HG03196 (cell line): ENCODE measurements at regions not wholly inside any gene's neighbourhood (a gene's known extent, or its start where the extent isn't known, plus 50 kb on each side); places are given as distances from the start of the nearest gene placed in this dataset.

Experiments used
- ATAC-seq: cut with Tn5 transposase; IDR thresholded peaks from one replicate; pipeline ENCODE4 v1.9.1; 2021; ENCODE audit not compliant: unreplicated experiment

DNA sequence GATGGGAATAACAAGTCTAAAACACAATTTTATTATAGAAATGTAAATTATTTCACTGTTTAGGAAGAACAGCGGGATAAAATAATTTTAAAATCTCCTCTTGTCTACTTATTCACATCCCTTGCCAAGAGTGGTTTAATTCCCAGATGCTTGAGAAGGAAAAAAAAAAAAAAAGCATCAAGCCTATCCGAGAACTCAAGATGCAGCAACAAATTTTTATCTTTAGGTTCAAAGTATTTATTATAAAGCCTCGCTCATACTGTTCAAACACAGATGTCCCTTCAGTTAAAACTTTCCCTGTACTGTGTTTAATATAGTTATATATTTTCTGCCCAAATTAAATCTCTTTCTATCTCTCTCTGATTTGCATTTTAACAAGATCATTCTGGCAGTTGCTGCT, 1615.8 kb downstream of the PLA2G4A start:
- ATAC-seq = no peak

DNA sequence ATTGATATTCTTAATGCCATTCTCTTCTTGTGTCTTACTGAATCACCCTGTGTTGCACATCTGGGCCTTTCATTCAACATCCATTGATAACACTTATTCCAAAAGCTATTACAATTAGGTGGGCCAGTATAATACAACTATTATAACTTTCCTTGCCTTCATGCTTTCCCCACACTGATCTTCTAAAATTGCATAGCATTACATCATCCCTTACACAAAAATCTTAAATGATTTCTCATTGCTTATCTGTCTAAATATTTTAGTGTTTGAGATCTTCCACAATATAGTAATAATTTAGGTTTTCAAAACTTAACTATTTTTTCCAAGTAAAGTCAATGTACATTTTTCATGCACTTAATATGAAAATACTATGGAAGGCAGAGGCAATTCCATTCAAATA, 1634.1 kb downstream of the PLA2G4A start:
- no peak for ATAC-seq

DNA sequence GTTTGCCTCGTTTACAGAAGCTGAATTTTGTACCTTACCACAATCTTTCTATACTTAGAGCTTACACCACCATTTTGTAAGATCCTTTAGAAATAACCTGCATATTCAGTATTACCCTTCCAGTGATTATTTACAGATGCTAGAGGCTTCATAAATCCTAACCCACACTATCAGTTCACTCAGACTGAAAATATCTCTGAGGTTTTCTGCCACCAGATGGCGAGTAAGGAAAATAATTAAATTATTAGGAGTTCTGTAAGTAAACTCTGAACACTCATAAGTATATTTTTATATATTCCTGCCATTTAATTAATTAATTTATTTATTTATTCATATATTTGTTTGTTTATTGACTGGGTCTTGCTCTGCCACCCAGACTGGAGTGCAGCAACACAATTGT, 1635.2 kb downstream of the PLA2G4A start:
- ATAC-seq = no peak

DNA sequence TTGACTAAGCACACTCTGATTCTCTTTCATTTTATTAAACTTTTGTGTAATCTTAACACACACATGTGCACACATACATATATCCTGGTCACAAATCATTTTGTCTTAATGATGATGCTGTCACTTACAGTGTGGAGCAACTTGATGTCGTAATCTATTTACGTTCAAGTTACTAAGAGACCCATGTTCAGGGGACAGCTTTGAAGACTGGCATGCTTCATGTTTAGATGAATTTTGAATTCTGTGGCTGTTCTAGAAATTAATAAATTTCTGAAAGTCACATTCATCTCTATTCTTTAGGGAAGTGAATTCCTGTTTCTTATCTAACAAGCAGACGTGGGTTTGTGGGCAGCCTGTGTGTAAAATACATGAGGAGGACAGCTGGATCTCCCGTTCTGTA, 1637.8 kb downstream of the PLA2G4A start:
- no peak for ATAC-seq

DNA sequence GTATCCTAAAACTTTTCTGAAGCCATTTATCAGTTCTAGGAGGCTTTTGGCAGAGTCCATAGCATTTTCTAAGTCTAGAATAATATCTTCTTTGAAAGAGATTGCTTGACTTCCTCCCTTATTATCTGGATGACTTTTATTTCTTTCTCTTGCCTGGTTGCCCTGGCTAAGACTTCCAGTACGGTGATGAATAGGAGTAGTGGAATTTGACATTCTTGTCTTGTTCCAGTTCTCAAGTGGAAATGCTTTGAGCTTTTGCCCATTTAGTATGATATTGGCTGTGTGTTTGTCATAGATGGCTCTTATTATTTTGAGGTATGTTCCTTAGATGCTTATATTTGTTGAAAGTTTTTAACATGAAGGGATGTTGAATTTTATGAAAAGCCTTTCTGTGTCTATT, 1647.9 kb downstream of the PLA2G4A start:
- no peak for ATAC-seq

DNA sequence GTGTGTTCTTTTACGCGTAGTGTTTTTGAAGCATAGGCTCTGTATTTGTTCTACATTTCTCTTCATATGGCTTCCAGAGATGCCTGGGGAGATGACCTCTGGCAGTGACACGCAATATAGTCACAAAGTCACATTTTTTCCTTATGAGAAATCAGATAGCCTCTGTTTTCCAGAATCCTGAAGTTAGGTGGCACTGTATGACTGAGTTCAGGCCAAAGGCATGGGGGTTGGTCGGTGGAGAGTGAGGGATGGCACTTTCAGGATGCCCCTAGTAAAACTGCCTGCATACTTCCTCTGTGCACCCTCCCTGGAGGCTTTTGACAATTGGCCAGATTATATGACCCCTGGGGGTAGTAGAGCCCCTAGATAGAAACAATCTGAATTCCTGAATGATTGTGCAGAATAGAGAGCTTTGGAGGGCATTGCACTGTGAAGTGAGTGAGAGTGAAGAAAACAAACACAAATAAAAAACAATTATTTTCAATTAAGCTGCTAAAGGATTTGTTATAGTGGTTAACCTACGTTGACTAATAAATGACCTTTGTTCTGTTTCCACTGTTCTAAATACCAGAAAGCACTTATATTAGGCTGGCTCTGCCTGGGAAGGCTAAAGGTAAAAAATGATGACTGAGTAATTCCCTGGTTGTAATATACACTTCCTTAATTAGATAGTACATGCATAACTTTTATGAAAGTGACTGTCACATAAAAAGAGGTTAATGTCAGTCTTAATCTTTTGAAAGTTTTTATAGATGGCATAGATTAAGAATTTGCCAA, 1660.8 kb downstream of the PLA2G4A start:
- ATAC-seq = no peak

DNA sequence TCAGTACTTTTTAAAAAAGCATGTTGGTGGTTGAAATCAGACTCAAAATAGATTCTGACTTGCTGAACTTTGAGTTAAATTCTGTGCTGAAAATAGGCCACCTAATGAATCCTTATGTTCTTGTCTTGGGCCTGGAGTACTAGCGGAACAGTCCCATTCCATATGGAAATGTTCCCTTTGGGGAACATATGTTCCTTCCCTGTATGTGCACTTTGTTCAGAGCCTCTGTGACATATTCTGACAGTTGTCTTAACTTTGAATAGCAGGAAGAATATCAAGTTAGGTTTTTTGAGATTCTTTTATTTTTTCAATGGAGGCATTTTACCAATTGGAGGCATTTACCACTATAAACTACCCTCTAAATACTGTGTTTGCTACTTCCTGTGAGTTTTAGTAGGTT, 1667.8 kb downstream of the PLA2G4A start:
- no peak for ATAC-seq

DNA sequence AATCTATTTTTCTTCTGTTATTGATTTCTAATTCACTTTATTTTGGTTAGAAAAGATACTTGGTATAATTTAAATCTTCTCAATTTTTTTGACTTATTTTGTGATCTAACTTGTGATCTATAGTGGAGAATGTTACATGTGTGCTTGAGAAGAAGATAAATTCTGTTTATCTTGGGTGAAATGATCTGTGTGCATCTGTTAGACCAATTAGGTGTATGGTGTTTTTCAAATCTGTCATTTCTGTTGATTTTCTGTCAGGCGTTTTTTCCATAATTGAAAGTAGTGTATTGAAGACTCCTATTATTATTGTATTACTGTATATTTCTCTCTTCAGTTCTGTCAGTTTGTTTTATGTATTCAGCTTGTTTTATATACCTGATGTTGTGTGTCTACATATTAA, 1668.3 kb downstream of the PLA2G4A start:
- no peak for ATAC-seq

DNA sequence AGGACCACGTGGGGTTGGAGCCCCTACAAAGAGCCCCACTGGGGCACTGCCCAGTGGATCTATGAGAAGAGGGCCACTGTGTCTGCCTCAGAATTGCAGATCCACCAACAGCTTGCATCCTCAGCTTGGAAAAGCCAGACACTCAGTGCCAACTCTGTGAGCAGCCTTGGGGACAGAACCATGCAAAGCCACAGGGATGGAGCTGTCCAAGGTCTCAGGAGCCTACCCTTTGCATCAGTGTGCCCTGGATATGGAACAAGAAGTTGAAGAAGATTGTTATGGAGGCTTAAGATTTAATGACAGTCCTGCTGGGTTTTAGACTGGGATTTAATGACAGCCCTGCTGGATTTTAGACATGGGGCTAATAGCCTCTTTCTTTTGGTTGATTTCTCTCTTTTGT, 1670.9 kb downstream of the PLA2G4A start:
- no peak for ATAC-seq

DNA sequence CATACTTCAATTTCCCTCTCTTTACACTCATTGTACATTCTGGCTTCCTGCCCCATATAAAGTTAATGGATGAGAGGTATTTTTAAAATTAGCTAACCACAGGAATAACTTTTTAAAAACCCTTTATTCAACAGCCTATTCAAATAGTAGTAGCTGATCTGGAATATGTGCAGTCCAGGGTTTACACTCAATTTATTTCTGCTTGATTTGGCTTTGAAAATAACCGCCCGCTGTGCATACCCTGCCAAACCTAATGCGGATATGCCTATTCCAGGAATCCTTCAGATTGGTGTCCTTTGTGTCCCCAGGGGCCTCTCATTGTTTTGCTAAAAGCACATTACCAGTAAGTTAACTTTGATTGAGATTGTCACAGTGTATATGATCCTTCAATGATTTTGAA, 1686.2 kb downstream of the PLA2G4A start:
- ATAC-seq = no peak

DNA sequence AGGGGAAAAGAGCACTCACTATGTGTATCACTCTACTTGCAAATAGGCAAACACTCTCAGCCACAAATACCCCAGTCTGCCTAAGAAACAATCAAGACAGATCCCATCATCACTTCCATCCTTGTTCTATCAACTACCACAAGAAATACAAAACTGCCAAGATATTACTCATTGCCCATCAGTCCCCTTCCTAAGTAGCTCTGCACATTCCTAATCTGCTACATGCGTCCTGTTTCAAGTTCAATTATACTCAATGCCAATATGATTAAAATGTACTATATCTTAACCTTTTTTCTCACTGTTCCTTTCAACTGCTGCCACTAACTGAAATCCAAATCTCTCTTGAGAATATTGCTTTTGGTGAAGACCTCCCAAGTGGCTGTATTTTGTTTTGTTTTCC, 1688.4 kb downstream of the PLA2G4A start:
- ATAC-seq = no peak

DNA sequence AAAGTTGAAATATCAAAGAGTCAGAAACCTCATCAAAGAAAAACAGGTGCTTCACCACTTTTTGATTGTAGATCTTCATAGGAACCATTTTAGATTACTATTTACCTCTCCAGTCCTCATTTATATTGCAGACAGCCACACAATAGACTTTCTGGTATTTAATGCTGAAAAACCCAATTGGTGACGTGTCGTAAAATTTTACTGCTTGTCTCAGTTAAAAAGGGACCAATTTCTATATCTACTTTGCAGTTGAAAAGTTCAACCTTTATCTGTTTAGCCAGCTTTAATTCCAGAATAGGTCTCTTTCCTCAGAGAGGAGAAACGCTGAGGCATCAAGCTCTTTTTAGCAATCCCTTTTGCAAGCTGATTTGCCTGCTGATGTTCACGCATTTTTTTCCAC, 1722.4 kb downstream of the PLA2G4A start:
- ATAC-seq = no peak

DNA sequence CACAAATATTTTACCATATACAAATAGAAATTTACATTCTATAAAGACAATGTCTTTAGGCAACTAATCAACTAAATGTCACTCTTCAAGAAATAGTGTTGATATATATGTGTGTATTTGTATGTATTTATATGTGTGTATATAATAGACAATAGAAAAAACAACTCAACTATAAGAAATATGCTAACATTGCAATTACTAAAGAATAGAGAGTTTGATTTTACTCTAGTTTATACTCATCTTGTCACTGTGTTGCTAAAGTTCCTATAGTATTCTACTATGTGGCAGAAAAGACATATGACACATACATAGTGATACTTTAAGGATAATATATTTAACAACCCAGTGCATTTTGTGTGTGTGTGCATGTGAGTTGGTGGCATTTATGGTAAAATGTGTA, 1728.3 kb downstream of the PLA2G4A start:
- ATAC-seq = no peak

DNA sequence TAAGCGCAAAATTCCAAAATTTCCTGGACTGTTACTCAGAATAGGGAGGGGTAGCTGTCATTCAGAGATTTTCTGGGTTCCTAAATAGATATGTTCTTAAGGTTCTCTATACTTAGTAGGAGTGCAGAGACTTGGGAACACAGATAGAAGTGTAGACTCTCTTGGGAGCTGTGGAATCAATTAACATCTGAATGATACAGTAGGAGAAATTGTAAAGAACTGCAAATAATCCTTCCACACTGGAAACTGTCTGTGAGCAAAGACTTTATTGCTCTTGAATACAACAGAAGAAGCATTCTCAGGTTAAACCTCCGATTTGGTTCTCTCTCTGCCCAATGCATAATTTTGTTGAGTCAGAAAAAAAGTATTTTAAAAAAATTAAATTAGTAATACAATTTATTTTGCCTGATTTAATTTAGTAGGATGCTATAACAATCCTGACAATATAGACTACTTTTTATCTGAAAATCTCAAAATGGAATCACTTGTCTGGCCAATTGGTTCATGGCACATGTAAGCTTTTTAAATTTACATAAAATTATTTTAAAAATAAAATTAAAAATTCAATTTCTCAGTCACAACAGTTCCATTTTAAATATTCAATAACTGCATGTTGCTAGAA, 1754.3 kb downstream of the PLA2G4A start:
- ATAC-seq = no peak

DNA sequence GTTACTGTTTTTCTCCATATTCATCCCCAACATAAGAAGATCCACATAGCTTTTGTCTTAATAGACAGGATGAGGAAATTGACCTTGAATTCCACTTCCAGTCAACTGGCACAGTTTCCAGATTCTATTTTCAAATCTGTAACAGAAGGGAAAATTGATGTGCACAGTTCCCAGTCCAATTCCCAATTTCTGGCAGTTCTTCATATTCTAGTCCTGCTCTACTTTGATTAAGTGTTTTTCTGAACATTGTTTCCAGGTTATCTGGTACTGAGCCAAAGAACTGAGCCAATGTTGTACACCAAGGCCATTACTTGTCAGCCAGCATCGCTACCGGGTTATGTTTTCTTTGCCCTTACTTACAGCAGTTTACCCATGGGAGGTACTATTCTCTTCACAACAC, 1755.4 kb downstream of the PLA2G4A start:
- ATAC-seq = no peak

DNA sequence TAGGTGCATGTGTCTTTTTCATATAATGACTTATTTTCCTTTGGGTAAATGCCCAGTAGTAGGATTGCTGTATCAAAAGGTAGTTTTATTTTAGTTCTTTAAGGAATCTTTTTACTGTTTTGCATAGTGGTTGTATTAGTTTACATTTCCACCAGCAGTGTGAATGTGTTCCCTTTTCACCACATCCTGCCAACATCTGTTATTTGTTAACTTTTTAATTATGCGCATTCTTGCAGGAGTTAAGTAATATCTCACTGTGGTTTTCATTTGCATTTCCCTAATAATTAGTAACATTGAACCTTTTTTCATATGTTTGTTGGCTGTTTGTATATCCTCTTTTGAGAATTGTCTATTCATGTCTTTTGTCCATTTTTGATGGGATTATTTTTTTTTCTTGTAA, 1761.9 kb downstream of the PLA2G4A start:
- ATAC-seq = no peak

DNA sequence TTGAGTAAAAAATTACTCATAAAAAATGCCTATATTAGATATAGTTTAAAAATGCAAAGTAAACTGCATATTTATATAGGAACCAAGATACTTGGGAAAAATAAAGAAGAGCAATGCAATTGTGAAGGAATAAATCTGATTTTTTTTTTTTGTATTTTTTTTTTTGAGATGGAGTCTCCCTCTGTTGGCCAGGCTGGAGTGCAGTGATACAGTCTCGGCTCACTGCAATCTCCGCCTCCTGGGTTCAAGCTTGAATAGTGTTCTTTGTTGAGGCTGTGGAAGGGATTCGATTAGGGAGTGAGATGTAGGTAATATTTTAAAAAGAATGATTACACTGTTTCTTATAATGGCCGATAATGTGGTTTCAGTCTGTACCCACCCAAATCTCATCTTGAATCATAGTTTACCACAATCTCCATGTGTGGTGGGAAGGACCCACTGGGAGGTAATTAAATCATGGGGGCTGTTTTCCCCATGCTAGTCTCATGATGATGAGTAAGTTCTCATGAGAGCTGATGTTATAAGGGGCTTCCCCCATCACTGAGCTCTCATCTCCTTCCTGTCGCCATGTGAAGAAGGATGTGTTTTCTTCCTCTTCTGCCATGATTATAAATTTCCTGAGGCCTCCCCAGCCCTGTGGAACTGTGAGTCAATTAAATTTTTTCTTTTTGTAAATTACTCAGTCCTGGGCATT, 1765.9 kb downstream of the PLA2G4A start:
- no peak for ATAC-seq

DNA sequence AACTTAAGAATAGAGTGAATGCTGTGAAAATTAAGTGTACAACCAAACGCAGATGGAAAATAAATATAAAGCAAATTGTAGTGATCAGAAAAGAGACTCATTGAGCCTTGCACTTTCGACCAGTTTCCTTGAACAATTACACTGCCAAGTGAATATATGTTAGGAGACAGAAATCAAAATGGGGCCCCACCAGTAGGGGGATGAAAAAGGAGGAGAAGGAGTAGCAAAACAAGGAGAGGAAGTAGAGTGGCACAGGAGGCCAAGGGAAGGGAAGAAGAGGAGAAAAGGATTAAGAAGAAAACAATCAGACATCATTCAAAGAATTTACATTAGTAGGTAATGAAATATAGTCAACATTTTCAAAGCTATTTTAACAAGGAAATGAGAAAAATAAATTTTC, 1770.6 kb downstream of the PLA2G4A start:
- no peak for ATAC-seq

DNA sequence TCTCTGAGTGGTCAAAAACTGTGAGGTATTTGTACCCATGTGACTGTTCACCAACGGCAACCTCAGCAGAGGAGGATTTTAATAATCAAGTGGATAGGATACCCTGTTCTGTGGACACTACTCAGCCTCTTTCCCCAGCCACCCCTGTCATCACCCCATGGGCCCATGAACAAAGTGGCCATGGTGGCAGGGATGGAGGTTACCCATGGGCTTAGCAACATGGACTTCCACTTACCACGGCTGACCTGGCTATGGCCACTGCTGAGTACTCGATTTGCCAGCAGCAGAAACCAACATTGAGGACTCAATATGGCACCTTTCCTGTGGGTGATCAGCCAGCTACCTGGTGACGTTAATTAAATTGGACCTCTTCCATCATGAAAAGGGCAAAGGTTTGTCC, 1782.7 kb downstream of the PLA2G4A start:
- ATAC-seq = no peak

DNA sequence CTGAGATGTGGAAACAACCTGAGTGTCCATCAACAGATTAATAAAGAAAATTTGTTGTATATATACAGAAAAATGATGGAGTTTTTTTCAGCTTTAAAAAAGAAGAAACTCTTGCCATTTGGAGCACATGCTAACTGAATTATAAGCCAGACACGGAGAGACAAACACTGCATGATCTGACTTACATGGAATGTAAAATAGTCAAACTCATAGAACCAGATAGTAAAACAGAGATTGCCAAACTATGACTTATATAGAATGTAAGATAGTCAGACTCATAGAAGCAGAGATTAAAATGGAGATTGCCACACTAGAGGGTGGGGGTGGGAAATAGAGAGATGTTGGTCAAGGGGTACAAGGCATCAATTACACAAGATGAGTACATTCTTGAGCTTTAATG, 1786.6 kb downstream of the PLA2G4A start:
- no peak for ATAC-seq

DNA sequence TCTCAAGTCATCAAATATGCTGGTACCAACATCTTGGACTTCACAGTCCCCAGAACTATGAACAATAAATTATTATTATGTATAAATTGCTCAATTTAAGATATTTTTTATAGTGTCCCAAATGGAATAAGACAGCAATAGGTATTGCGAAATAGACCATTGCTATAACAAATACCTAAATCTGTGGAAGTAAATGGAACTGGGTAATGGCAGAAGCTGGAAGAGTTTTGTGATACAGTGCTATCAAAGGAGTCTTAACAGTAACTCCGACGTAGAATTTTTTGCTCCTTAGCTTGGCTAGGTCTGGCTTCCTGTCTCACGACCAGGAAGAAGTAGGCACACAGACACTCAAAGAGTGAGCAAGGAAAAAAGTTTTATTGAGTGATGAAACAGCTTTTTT, 1791.5 kb downstream of the PLA2G4A start:
- no peak for ATAC-seq

DNA sequence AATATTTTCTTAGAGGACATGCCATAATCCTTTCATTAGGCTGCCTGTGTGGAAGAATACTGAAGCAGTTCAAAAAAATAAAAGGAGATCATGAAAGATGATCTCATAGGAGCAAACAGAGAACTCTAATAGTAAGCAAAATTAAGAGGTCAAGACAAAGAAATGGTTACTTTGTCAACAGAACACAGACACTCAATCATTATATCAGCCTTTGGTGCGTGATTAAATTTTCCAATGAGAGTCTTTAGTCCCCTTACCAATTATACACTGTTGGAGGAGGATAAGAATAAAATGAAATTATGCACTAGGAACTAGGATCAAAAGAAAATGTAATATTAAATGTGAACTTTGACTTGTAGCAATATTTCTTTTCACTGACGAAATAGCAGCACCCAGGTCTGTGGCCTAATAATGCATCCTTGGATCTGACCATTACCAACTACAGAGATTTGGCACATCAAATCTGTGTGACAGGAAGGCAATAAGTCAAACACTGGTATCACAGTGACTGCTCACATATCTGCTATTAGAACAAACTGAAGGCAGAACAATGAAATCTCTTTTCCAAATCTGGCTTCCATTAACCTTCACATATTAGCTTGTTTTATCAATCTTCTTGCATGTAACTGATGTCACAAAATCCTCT, 1812.9 kb downstream of the PLA2G4A start:
- no peak for ATAC-seq
